ENCODE measurements at regions not wholly inside any gene's neighbourhood (a gene's known extent, or its start where the extent isn't known, plus 50 kb on each side); places are given as distances from the start of the nearest gene placed in this dataset.

DNA sequence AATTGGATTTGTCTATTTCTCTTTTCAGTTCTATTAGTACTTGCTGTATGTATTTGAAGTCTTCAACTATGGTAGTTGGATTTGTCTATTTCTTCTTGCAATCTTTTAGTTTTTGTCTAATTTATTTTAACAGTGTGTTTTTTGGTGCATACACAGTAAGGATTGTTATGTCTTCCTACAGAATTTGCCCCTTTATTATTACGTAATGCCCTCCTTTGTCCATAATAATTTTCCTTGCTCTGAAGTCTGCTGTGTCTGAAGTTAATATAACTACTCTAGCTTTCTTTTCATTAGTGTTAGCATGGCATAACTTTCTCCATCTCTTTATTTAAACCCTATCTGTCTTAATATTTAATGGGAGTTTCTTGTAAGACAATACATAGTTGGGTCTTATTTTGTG lies 105.1 kb upstream of the STT3B start:
- no peak overlapping the region for H3K4me3 ChIP-seq (ENCODE audit: low read depth, low read length)
- TF ChIP-seq, protein P1, sequence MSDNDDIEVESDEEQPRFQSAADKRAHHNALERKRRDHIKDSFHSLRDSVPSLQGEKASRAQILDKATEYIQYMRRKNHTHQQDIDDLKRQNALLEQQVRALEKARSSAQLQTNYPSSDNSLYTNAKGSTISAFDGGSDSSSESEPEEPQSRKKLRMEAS (IDR thresholded peaks at IDR 0.05; ENCODE audit: low read depth, low read length), result no peak
- TF ChIP-seq, protein P2, sequence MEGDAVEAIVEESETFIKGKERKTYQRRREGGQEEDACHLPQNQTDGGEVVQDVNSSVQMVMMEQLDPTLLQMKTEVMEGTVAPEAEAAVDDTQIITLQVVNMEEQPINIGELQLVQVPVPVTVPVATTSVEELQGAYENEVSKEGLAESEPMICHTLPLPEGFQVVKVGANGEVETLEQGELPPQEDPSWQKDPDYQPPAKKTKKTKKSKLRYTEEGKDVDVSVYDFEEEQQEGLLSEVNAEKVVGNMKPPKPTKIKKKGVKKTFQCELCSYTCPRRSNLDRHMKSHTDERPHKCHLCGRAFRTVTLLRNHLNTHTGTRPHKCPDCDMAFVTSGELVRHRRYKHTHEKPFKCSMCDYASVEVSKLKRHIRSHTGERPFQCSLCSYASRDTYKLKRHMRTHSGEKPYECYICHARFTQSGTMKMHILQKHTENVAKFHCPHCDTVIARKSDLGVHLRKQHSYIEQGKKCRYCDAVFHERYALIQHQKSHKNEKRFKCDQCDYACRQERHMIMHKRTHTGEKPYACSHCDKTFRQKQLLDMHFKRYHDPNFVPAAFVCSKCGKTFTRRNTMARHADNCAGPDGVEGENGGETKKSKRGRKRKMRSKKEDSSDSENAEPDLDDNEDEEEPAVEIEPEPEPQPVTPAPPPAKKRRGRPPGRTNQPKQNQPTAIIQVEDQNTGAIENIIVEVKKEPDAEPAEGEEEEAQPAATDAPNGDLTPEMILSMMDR (IDR thresholded peaks at IDR 0.05; ENCODE audit: low read depth, low read length), result no peak
- TF ChIP-seq POLR2A (IDR thresholded peaks at IDR 0.05; ENCODE audit: extremely low read depth, insufficient read length) (no peak), MYC (IDR thresholded peaks at IDR 0.05; ENCODE audit: low read depth, low read length) (no peak)
- no peak for DNase-seq (ENCODE audit: low read depth)

DNA sequence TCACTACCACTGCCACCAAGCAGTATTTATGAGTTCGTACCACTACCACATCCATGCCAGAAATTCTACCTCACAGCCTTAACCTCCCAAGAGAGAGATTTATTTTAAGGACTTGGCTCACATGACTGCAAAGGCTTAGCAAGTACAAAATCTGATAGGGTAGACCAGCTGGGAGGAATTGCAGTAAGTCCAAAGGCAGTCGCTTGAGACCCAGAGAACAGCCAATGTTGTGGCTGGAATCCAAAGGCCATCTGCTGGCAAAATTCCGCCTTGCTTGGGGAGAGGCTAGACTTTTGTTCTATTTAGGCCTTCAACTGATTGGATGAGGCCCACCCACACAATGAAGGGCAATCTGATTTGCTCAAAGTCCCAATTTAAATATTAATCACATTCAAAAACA lies 101.4 kb upstream of the STT3B start:
- no peak for DNase-seq (ENCODE audit: low read depth)
- TF ChIP-seq, protein P2 (IDR thresholded peaks at IDR 0.05; ENCODE audit: low read depth, low read length), result no peak
- TF ChIP-seq, protein P1 (IDR thresholded peaks at IDR 0.05; ENCODE audit: low read depth, low read length), result no peak
- TF ChIP-seq POLR2A (IDR thresholded peaks at IDR 0.05; ENCODE audit: extremely low read depth, insufficient read length) (no peak), MYC (IDR thresholded peaks at IDR 0.05; ENCODE audit: low read depth, low read length) (no peak)
- H3K4me3 ChIP-seq (ENCODE audit: low read depth, low read length), result no peak overlapping the region

DNA sequence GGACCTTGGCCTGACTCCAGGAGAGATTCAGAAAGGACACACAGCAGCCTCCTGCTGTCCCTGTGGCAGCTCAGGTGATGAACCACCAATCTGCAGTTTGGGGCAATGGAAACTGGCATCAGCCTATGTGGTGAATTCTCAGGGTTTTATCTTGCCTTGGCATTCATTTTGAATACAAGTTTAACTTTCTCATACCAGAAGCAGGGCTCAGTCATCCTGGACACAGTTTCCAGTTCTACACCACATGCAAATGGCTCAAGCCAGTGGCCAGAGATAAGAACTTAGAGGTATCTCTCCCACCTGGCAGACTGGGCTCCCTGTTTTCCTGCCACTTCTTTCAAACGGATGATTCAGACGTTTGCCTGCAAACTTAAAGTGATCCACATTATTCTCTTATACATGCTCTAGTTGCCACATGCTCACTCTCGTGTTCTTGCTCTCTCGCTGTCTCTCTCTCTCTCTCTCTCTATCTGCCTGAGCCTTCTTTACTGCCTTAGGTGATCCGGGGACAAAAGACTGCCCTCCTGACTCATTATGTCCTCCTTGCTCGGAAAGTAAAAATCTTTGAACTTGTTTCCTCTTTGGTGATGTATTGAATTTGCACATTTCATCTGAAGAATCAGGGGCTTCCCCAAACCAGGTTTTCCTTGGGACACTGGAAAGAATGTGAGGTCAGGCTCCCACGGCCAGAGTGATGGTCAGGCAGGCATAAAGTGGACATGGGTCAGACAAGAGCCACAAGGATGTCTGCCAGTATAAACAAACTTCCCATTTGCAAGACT lies 99.6 kb upstream of the STT3B start:
- H3K4me3 ChIP-seq (ENCODE audit: low read depth, low read length), result no peak overlapping the region
- TF ChIP-seq, protein P1 (IDR thresholded peaks at IDR 0.05; ENCODE audit: low read depth, low read length), result no peak
- TF ChIP-seq POLR2A (IDR thresholded peaks at IDR 0.05; ENCODE audit: extremely low read depth, insufficient read length), result no peak
- TF ChIP-seq, protein P2 (IDR thresholded peaks at IDR 0.05; ENCODE audit: low read depth, low read length), result no peak
- TF ChIP-seq MYC (IDR thresholded peaks at IDR 0.05; ENCODE audit: low read depth, low read length), result no peak
- no peak for DNase-seq (ENCODE audit: low read depth)

DNA sequence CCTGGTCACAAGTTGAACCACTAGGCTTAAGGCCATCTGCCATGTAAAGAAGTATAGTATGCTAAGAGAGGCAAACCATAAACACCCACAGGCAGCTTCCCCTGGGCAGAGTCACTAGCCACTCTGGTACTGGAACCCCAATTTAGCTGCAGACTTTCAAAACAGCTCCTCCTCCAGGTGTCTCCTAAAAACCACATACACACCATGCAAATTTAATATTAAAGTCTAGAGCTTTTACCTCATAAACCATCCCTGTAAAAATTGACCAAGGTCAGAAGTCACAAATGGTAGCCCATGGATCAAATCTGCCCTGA lies 99.1 kb upstream of the STT3B start:
- DNase-seq (ENCODE audit: low read depth), result no peak
- no peak overlapping the region for H3K4me3 ChIP-seq (ENCODE audit: low read depth, low read length)
- TF ChIP-seq POLR2A (IDR thresholded peaks at IDR 0.05; ENCODE audit: extremely low read depth, insufficient read length) (no peak), MYC (IDR thresholded peaks at IDR 0.05; ENCODE audit: low read depth, low read length) (no peak)
- TF ChIP-seq, protein P1 (IDR thresholded peaks at IDR 0.05; ENCODE audit: low read depth, low read length), result no peak
- TF ChIP-seq, protein P2 (IDR thresholded peaks at IDR 0.05; ENCODE audit: low read depth, low read length), result no peak

DNA sequence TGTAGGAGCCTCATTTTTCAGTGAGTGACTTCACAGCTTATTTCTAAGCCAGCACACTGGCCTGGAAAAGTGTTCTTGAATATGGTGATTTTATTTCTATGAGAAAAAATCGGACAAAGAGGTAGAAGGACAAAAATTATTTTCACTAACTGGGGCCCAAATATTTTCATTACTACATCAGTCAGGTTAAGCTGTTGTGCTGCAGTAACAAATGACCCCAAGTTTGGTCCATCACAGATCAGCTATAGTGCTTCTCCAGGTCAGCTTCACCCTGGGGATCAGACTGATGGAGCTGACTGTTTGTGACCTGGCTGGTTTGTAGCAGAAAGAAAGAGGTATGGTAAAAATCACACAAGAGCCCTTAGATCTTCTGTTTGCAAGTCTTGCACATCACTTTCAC lies 97.9 kb upstream of the STT3B start:
- H3K4me3 ChIP-seq (ENCODE audit: low read depth, low read length), result no peak overlapping the region
- no peak for DNase-seq (ENCODE audit: low read depth)
- TF ChIP-seq, protein P1 (IDR thresholded peaks at IDR 0.05; ENCODE audit: low read depth, low read length), result no peak
- TF ChIP-seq, protein P2 (IDR thresholded peaks at IDR 0.05; ENCODE audit: low read depth, low read length), result no peak
- TF ChIP-seq MYC (IDR thresholded peaks at IDR 0.05; ENCODE audit: low read depth, low read length) (no peak), POLR2A (IDR thresholded peaks at IDR 0.05; ENCODE audit: extremely low read depth, insufficient read length) (no peak)
